ENCODE measurements at regions not wholly inside any gene's neighbourhood (a gene's known extent, or its start where the extent isn't known, plus 50 kb on each side); places are given as distances from the start of the nearest gene placed in this dataset.
"Not testable (repeated sequence)": the region's sequence is repeated elsewhere in the genome, so short reads cannot be mapped to it uniquely, and the experiment has no call there.

GRCh38 chr6:168168936-168169335, 89.9 kb upstream of the FRMD1 start:
- TF ChIP-seq CTCF (conservative IDR thresholded peaks at IDR 0.05 in 1 of 2, IDR thresholded peaks at IDR 0.05 in 1 of 2; ENCODE audit: extremely low read depth in 1 of 2, insufficient read depth in 1 of 2, low read depth in 1 of 2, low read length in 2 of 2); EZH2 (IDR thresholded peaks at IDR 0.05; ENCODE audit: borderline replicate concordance, low read length): not testable (repeated sequence)

Data from mammary epithelial cell (primary cell).